Stimulated activated naive CD8-positive, alpha-beta T cell treated with anti-CD3 and anti-CD28 coated beads, Interleukin-15, amount 100 ng/mL, for 72 hours (primary cell): ENCODE measurements at regions not wholly inside any gene's neighbourhood (a gene's known extent, or its start where the extent isn't known, plus 50 kb on each side); places are given as distances from the start of the nearest gene placed in this dataset.
"Not testable (repeated sequence)": the region's sequence is repeated elsewhere in the genome, so short reads cannot be mapped to it uniquely, and the experiment has no call there.

Experiments used
- ATAC-seq: fragments of 150-1000 bp; cut with Tn5 transposase; 2 replicates; pipeline ENCODE4 v1.10.0; 2021; ENCODE audit warnings: mild to moderate bottlenecking, moderate library complexity
- DNase-seq, 2 donors: peaks; one replicate each; pipeline ENCODE4 v3.0.0; 2021 to 2022
- H3K27ac Mint-ChIP-seq, 2 donors: one replicate each; pipeline ENCODE4 v1.8.0; 2022; ENCODE audit warnings: mild to moderate bottlenecking in 2 of 2, mixed read lengths in 2 of 2, moderate library complexity in 2 of 2
- H3K27me3 Mint-ChIP-seq: one replicate; pipeline ENCODE4 v1.8.0; 2022; ENCODE audit warnings: mixed read lengths
- H3K4me1 Mint-ChIP-seq: one replicate; pipeline ENCODE4 v1.8.0; 2022; ENCODE audit warnings: mild to moderate bottlenecking, mixed read lengths
- H3K4me3 Mint-ChIP-seq, 2 donors: one replicate each; pipeline ENCODE4 v1.8.0; 2022; ENCODE audit warnings: mild to moderate bottlenecking in 2 of 2, mixed read lengths in 2 of 2, moderate library complexity in 1 of 2
- H3K9me3 Mint-ChIP-seq, 2 donors: one replicate each; pipeline ENCODE4 v1.8.0; 2022; ENCODE audit warnings: mixed read lengths in 2 of 2

DNA sequence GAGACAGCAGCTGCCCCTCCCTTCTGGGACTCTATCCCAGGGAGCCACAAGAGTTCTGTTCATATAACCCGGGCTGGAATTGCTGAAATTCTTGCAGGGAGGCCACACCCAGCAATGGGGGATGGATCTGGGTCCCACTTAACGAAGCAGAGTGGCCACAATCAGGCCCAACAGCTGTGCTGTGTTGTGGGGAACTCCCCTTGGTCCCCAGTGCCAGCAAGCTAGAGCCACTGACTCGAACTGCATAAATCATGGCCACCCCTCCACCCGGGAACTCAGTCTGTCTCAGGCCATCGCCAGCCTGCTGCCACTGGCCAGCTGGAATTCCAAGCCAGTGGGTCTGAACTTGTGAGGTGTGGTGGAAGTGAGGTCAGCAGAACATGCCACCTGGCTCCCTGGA is 111.1 kb downstream of the KLF8 start:
- Mint-ChIP-seq H3K4me3 (no peak overlapping the region), H3K27me3 (no peaks in the 10 kb centered on the region), H3K9me3 (peaks cover 12 to 37% of the 10 kb centered on the region in 2 donors), H3K27ac (no peak overlapping the region), H3K4me1 (peaks cover 42% of the 10 kb centered on the region)
- ATAC-seq (no peak), DNase-seq (no peak)

DNA sequence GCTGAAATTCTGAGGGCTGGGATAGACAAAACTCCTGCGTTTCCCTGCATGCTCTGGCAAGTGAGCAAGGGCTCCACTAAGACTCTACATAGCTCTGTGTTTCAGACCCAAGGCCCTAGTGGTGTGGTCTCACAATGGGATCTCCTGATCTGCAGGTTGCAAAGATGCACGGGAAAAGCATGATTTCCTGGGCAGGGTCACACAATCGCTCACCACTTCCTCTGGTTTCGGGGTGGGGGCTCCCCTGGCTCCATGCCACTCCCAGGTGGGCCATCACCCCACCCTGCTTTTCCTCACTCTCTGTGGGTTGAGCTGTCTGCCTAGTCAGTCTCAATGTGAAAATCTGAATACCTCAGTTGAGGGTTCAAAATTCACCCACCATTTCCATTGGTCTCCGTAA is 111.5 kb downstream of the KLF8 start:
- Mint-ChIP-seq H3K9me3 (peaks cover 12 to 33% of the 10 kb centered on the region in 2 donors), H3K27me3 (no peaks in the 10 kb centered on the region), H3K27ac (no peak overlapping the region), H3K4me1 (peaks cover 42% of the 10 kb centered on the region), H3K4me3 (peak overlapping the region in 1 of 2 donors; percentile 49)
- DNase-seq (no peak), ATAC-seq (no peak)

DNA sequence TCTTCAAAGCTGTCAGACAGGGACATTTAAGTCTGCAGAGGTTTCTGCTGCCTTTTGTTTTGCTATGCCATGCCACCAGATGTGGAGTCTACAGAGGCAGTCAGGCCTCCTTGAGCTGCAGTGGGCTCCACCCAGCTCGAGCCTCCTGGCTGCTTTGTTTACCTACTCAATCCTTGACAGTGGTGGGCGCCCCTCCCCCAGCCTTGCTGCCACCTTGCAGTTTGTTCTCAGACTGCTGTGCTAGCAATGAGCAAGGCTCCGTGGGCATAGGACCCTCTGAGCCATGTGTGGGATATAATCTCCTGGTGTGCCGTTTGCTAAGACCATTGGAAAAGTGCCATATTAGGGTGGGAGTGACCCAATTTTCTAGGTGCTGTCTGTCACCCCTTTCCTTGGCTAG is 126.0 kb downstream of the KLF8 start:
- not testable (repeated sequence) for H3K27me3 Mint-ChIP-seq, H3K4me3 Mint-ChIP-seq, H3K27ac Mint-ChIP-seq, H3K4me1 Mint-ChIP-seq, DNase-seq, ATAC-seq
- H3K9me3 Mint-ChIP-seq = peaks cover 3 to 15% of the 10 kb centered on the region in 2 donors

DNA sequence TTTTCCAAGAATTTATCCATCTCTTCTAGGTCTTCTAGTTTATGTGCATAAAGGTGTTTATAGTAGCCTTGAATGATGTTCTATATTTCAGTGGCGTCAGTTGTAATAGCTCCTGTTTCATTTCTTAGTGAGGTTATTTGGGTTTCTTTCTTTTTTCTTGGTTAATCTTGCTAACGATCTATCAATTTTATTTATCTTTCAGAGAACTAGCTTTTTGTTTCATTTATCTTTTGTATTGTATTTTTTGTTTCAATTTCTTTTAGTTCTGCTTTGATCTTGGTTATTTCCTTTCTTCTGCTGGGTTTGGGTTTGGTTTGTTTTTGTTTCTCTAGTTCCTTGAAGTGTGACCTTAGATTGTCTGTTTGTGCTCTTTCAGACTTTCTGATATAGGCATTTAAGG is 133.0 kb downstream of the KLF8 start:
- Mint-ChIP-seq H3K4me1 (peaks cover 50% of the 10 kb centered on the region), H3K27ac (peak overlapping the region in 1 of 2 donors; percentile 82), H3K4me3 (peak overlapping the region; percentile 24 to 80)
- not testable (repeated sequence) for H3K27me3 Mint-ChIP-seq, ATAC-seq, DNase-seq, H3K9me3 Mint-ChIP-seq

DNA sequence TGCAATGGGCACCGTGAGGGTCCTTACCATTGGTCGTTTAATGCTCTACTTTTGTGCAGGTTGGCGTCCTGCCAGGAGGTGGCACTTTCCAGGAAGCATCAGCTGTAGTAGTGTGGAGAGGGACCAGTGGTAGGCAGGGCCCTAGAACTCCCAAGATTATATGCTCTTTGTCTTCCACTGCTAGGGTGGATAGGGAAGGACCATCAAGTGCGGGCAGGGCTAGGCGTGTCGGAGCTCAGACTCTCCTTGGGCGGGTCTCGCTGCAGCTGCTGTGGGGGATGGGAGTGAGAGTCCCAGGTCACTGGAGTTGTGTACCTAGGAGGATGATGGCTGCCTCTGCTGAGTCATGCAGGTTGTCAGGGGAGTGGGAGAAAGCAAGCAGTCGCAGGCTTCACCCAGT is 134.7 kb downstream of the KLF8 start:
- peaks cover 50% of the 10 kb centered on the region for H3K4me1 Mint-ChIP-seq
- DNase-seq (no peak), ATAC-seq (no peak)
- H3K27ac Mint-ChIP-seq = no peak overlapping the region
- peaks cover 0 to 6% of the 10 kb centered on the region in 2 donors for H3K9me3 Mint-ChIP-seq
- H3K4me3 Mint-ChIP-seq = no peak overlapping the region
- H3K27me3 Mint-ChIP-seq = no peaks in the 10 kb centered on the region

DNA sequence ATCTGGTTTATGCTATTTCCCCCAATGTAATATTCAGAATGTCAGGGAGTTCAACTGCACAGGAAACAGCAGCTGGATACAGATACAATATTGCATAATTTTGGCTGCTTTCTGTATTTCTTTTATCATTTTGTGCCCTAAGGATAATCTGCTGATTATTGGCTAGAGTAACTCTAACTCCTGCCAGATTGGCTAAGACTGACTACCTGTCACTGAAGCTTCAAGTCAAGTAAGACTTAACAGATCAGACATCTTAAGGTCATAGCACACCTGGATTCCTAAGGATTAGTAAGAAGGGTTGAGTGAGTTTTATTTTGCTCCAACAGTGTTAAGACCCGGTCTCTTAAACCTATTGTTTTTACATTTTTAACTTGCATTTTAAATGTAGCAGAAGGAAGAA is 136.8 kb downstream of the KLF8 start:
- peak overlapping the region; percentile 13 to 35 for H3K4me3 Mint-ChIP-seq
- H3K9me3 Mint-ChIP-seq = peaks cover 0 to 6% of the 10 kb centered on the region in 2 donors
- ATAC-seq = peak; percentile 60
- H3K27ac Mint-ChIP-seq = peak overlapping the region in 1 of 2 donors; percentile 71
- DNase-seq = no peak
- H3K4me1 Mint-ChIP-seq = peaks cover 50% of the 10 kb centered on the region
- H3K27me3 Mint-ChIP-seq = no peaks in the 10 kb centered on the region

DNA sequence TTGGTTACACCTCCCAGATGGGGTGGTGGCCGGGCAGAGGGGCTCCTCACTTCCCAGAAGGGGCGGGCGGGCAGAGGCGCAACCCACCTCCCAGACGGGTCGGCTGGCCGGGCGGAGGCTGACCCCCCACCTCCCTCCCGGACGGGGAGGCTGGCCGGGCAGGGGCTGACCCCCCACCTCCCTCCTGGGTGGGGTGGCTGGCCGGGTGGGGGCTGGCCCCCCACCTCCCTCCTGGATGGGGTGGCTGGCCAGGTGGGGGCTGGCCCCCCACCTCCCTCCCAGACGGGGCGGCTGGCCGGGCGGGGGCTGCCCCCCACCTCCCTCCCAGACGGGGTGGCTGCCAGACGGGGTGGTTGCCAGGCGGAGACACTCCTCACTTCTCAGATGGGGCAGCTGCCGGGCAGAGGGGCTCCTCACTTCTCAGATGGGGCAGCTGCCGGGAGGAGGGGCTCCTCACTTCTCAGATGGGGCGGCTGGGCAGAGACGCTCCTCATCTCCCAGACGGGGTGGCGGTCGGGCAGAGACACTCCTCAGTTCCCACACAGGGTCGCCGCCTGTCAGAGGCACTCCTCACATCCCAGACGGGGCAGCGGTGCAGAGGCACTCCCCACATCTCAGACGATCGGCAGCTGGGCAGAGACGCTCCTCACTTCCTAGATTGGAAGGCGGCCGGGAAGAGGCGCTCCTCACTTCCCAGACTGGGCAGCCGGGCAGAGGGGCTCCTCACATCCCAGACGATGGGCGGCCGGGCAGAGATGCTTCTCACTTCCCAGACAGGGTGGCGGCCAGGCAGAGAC is 148.0 kb downstream of the KLF8 start:
- not testable (repeated sequence) for H3K4me3 Mint-ChIP-seq, ATAC-seq, H3K27ac Mint-ChIP-seq, H3K9me3 Mint-ChIP-seq, H3K27me3 Mint-ChIP-seq, DNase-seq
- H3K4me1 Mint-ChIP-seq = peaks cover 29% of the 10 kb centered on the region

DNA sequence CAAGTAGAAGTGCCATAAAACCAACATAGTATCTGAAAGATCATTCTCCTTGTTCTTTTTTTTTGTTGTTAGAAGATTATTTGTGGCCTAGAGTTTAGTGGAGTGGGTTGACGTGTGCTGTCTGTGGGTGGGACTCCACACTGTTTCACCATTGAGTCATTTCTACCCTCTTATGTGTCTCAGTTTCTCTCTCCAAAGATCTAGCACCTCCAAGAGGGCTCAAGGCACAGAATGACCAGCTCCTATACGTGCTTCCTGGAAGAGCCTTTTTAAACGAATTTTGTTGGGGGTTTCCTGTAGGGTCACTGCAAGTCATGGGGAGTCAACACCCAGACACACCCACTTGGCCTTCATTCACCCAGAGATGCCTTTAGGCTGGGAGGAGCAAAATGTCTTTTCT is 150.1 kb downstream of the KLF8 start:
- H3K4me3 Mint-ChIP-seq = peak overlapping the region; percentile 69 to 74
- peaks cover 41% of the 10 kb centered on the region for H3K4me1 Mint-ChIP-seq
- H3K27ac Mint-ChIP-seq = peak overlapping the region; percentile 27 to 92
- DNase-seq (peak in 1 of 2 donors; percentile 57), ATAC-seq (peak; percentile 99)
- no peaks in the 10 kb centered on the region for H3K9me3 Mint-ChIP-seq
- no peaks in the 10 kb centered on the region for H3K27me3 Mint-ChIP-seq

DNA sequence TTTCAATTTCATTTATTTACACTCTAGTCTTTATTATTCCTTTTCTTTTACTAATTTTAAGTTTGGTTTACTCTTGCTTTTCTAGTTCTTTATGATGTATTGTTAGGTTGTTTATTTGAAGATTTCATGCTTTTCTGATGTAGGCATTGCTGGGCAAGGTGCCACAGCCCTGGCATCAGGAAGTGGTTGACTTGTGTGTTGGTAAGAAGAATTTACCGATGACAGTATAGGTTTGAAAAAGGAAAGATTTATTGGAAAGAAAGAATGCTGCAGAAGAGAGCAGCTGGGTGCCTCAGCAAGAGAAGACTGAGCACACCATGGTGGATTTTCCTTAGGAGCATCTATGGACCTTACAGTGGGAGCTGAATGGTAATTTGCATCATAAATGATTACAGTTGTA is 153.2 kb downstream of the KLF8 start:
- ATAC-seq = no peak
- peaks cover 41% of the 10 kb centered on the region for H3K4me1 Mint-ChIP-seq
- peak overlapping the region in 1 of 2 donors; percentile 80 for H3K27ac Mint-ChIP-seq
- H3K9me3 Mint-ChIP-seq = peaks cover 0 to 2% of the 10 kb centered on the region in 2 donors
- H3K27me3 Mint-ChIP-seq = no peaks in the 10 kb centered on the region
- H3K4me3 Mint-ChIP-seq = peak overlapping the region; percentile 52 to 77
- no peak for DNase-seq

DNA sequence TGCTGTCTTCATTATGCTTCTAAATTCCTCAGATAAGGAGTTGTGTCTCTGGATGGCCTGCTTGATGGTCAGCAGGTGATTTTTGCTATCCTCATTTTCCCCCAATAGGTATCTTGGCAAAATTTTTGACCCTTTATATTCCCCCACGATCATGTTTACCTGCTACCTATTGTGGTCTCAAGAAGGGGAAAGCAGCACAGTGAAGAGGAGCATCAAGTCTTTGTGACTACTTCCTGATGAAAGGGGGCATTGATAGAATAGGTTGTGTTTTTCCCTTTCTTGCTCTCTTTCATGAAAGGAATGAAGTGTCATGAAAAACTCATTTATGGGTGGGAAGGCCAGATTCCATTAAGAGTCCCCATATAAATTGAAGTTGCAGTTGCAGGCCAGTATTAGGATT is 153.8 kb downstream of the KLF8 start:
- peak overlapping the region; percentile 75 to 77 for H3K4me3 Mint-ChIP-seq
- peak overlapping the region in 1 of 2 donors; percentile 83 for H3K27ac Mint-ChIP-seq

DNA sequence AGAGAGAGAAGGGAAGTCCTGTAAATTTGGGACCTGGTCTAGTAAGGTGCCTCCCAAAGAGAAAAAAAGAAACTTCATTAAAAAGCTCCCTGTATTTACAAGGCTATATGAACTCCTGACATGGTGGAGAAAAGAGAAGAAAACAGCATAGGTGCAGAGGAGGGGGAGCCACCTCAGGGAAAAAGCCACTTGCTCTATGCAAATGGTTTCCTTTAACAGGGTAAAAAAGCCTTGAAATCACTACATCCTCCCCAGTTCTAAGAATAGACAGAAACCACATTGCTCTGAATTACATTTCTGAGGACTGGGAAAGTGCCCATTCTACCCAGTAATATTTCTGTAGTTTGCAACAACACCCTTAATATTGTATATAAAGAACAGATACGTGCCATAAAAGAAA is 165.5 kb downstream of the KLF8 start:
- Mint-ChIP-seq H3K4me1 (peaks cover 42% of the 10 kb centered on the region), H3K4me3 (peak overlapping the region; percentile 57 to 73), H3K27ac (peak overlapping the region in 1 of 2 donors; percentile 87), H3K9me3 (peaks cover 0 to 9% of the 10 kb centered on the region in 2 donors), H3K27me3 (no peaks in the 10 kb centered on the region)
- ATAC-seq = peak; percentile 95
- peak in 1 of 2 donors; percentile 39 for DNase-seq

More for the DNA sequence above, 153.8 kb downstream of the KLF8 start:
- Mint-ChIP-seq H3K27me3 (no peaks in the 10 kb centered on the region), H3K4me1 (peaks cover 41% of the 10 kb centered on the region), H3K9me3 (peaks cover 0 to 5% of the 10 kb centered on the region in 2 donors)
- ATAC-seq (no peak), DNase-seq (no peak)

DNA sequence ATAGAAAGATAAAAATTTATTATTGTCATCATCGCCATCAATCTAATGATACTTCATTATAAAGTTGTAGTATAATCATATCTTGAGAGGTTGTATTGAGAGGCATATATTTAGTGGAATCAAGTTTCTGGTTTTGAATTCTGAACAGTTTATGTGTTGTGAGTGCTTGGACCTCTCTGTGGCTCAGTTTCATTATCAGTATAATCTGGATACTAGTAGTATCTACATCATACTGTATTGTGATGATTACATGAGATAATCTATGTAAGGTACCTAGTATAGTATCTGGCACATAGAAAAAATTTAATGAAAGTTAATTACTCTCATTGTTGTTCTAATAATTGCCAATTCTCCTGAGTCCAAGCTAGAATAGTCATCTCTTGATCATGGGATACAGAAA is 161.2 kb upstream of the UBQLN2 start:
- no peak overlapping the region for H3K4me3 Mint-ChIP-seq
- no peak overlapping the region for H3K27ac Mint-ChIP-seq
- H3K27me3 Mint-ChIP-seq = no peaks in the 10 kb centered on the region
- peaks cover 27% of the 10 kb centered on the region for H3K4me1 Mint-ChIP-seq
- DNase-seq = no peak
- ATAC-seq = peak; percentile 84
- peaks cover 0 to 16% of the 10 kb centered on the region in 2 donors for H3K9me3 Mint-ChIP-seq

DNA sequence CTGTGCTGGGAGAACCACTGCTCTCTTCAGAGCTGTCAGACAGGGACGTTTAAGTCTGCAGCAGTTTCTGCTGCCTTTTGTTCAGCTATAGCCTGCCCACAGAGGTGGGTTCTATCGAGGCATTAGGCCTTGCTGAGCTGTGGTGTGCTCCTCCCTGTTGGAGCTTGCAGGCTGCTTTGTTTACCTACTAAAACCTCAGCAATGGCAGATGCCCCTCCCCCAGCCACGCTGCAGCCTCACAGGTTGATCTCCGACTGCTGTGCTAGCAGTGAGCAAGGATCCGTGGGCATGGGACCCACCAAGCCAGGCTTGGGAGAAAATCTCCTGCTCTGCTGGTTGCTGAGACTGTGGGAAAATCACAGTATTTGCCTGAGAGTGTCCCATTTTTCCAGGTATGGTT is 133.8 kb upstream of the UBQLN2 start:
- H3K4me1 Mint-ChIP-seq = peaks cover 19% of the 10 kb centered on the region
- peaks cover 7 to 15% of the 10 kb centered on the region in 2 donors for H3K9me3 Mint-ChIP-seq
- no peak overlapping the region for H3K27ac Mint-ChIP-seq
- DNase-seq (no peak), ATAC-seq (no peak)
- H3K4me3 Mint-ChIP-seq = no peak overlapping the region
- H3K27me3 Mint-ChIP-seq = no peaks in the 10 kb centered on the region

DNA sequence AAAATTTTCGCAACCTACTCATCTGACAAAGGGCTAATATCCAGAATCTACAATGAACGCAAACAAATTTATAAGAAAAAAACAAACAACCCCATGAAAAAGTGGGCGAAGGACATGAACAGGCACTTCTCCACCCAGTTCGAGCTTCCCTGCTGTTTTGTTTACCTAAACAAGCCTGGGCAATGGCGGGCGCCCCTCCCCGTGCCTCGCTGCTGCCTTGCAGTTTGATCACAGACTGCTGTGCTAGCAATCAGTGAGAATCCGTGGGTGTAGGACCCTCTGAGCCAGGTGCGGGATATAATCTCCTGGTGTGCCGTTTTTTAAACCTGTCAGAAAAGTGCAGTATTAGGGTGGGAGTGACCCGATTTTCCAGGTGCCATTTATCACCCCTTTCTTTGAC is 111.4 kb upstream of the UBQLN2 start:
- H3K9me3 Mint-ChIP-seq, DNase-seq, H3K27me3 Mint-ChIP-seq, H3K4me1 Mint-ChIP-seq, H3K27ac Mint-ChIP-seq, H3K4me3 Mint-ChIP-seq, ATAC-seq: not testable (repeated sequence)

DNA sequence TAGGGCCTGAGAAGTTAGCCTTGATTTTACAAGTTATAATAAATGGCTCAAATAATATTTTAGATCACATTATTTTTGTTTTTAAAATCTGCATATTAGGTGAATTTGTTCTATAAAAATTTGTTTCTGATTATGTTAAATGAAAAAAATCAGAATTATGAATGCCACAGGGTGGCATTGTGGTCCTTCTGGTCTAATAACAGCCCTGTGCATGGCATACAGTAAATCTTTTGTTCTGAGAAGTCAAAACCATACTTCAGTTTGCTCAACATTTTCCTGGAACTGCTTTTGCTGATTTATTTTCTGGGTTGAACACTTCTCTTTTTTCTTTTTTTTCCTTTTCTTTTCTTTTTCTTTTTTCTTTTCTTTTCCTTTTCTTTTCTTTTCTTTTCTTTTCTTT is 101.0 kb upstream of the UBQLN2 start:
- peak; percentile 50 for ATAC-seq
- H3K9me3 Mint-ChIP-seq = peaks cover 10 to 41% of the 10 kb centered on the region in 2 donors
- peak overlapping the region in 1 of 2 donors; percentile 31 for H3K27ac Mint-ChIP-seq
- no peak for DNase-seq
- peaks cover 7% of the 10 kb centered on the region for H3K4me1 Mint-ChIP-seq
- H3K27me3 Mint-ChIP-seq = no peaks in the 10 kb centered on the region
- H3K4me3 Mint-ChIP-seq = peak overlapping the region; percentile 9 to 13

DNA sequence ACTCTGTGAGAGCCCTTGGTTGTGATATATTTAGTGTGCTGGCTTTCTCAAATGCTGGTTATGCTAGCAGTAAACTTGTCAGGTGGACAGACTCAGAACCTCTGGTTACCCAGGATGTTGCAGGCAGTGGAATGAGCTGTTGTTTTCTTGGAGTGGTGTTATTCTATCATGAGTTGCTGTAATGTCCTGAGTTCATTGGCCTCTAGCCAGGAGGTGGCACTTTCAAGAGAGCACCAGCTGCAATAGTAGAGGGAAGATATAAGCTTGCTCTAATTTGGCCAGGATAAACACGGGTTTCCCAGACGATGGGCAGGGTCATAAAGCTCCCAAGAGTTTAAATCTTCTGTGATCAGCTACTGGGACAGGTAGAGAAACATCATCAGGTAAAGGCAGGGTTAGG is 95.0 kb upstream of the UBQLN2 start:
- Mint-ChIP-seq H3K4me1 (peaks cover 6% of the 10 kb centered on the region), H3K4me3 (no peak overlapping the region), H3K9me3 (peaks cover 0 to 20% of the 10 kb centered on the region in 2 donors), H3K27me3 (no peaks in the 10 kb centered on the region), H3K27ac (no peak overlapping the region)
- ATAC-seq = no peak
- DNase-seq = no peak
